ENCODE measurements at regions not wholly inside any gene's neighbourhood (a gene's known extent, or its start where the extent isn't known, plus 50 kb on each side); places are given as distances from the start of the nearest gene placed in this dataset.

DNA sequence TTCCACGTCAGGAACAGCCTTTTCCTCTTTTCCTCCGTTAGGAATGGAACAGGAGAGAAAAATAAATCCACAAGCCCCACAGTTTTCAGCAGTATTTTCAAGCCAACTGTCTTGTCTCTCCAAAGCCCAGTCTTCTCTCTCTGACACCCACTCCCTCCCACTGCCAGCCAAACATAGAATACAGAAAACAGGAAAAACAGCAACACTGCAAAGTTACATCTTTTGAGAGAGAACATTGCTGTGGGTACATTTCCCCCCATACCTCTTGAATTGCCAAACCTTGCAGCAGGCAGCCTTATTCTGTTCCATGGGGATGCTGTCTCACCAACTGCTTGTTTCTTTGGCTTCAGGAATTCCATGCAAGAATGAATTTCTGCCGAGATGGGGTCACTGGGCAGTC is 355.7 kb upstream of the UMPS start:
- H3K4me3 ChIP-seq (ENCODE audit: low read depth, low read length), result no peak overlapping the region
- no peak for DNase-seq (ENCODE audit: low read depth)
- TF ChIP-seq, protein P1, sequence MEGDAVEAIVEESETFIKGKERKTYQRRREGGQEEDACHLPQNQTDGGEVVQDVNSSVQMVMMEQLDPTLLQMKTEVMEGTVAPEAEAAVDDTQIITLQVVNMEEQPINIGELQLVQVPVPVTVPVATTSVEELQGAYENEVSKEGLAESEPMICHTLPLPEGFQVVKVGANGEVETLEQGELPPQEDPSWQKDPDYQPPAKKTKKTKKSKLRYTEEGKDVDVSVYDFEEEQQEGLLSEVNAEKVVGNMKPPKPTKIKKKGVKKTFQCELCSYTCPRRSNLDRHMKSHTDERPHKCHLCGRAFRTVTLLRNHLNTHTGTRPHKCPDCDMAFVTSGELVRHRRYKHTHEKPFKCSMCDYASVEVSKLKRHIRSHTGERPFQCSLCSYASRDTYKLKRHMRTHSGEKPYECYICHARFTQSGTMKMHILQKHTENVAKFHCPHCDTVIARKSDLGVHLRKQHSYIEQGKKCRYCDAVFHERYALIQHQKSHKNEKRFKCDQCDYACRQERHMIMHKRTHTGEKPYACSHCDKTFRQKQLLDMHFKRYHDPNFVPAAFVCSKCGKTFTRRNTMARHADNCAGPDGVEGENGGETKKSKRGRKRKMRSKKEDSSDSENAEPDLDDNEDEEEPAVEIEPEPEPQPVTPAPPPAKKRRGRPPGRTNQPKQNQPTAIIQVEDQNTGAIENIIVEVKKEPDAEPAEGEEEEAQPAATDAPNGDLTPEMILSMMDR (IDR thresholded peaks at IDR 0.05; ENCODE audit: insufficient read depth, low read depth, low read length), result no peak

GRCh38 chr3:124381575-124382333 is 348.5 kb upstream of the UMPS start:
- H3K4me3 ChIP-seq (ENCODE audit: low read depth, low read length), result no peak overlapping the region
- TF ChIP-seq, protein P1 (IDR thresholded peaks at IDR 0.05; ENCODE audit: insufficient read depth, low read depth, low read length), result no peak
- no peak for DNase-seq (ENCODE audit: low read depth)

DNA sequence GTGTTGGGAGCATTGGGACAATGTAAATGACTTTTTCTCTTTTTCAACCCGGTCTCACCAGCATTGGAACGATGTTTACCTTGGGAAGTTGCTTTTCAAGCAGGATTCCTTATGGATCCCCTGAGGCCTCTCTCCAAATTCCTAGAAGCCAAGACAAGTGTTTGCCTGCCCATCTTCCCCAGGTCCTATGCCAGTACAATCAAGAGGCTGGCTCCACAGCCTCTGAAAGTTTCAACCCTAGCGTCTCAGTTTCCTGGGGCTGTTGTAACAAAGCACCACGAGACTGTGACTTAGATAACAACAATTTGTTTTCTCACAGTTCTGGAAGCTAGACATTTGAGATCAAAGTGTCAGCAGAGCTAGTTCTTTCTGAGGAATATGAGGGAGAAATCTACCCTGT is 347.2 kb upstream of the UMPS start:
- DNase-seq (ENCODE audit: low read depth), result peak; percentile 18
- TF ChIP-seq, protein P1 (IDR thresholded peaks at IDR 0.05; ENCODE audit: insufficient read depth, low read depth, low read length), result no peak
- H3K4me3 ChIP-seq (ENCODE audit: low read depth, low read length), result no peak overlapping the region

- TF ChIP-seq, protein P1 (IDR thresholded peaks at IDR 0.05; ENCODE audit: insufficient read depth, low read depth, low read length), result no peak
- H3K4me3 ChIP-seq (ENCODE audit: low read depth, low read length), result no peak overlapping the region
- DNase-seq (ENCODE audit: low read depth), result no peak
These were observed 346.3 kb upstream of the UMPS start for GRCh38 chr3:124383846-124384466.

GRCh38 chr3:124384527-124384926 is 345.7 kb upstream of the UMPS start:
- TF ChIP-seq, protein P1 (IDR thresholded peaks at IDR 0.05; ENCODE audit: insufficient read depth, low read depth, low read length), result no peak
- no peak for DNase-seq (ENCODE audit: low read depth)
- H3K4me3 ChIP-seq (ENCODE audit: low read depth, low read length), result no peak overlapping the region

GRCh38 chr3:124385996-124386395 is 344.3 kb upstream of the UMPS start:
- DNase-seq (ENCODE audit: low read depth), result peak; percentile 52
- H3K4me3 ChIP-seq (ENCODE audit: low read depth, low read length), result no peak overlapping the region
- TF ChIP-seq, protein P1 (IDR thresholded peaks at IDR 0.05; ENCODE audit: insufficient read depth, low read depth, low read length), result no peak
